SK-N-SH treated with all-trans-retinoic acid at 6 μM for 48 hours (cell line): ENCODE measurements at regions not wholly inside any gene's neighbourhood (a gene's known extent, or its start where the extent isn't known, plus 50 kb on each side); places are given as distances from the start of the nearest gene placed in this dataset.
A peak's percentile ranks its signal among the peaks of the same experiment; 100 is the strongest.

ENCODE experiments used
- CSDC2 ChIP-seq: fragments of 250-450 bp; sonication (Bioruptor Pico); IDR thresholded peaks from 2 replicates; pipeline ENCODE4 v1.5.0; 2020; ENCODE audit warnings: mild to moderate bottlenecking, moderate library complexity
- ISL1 ChIP-seq: fragments of 250-450 bp; sonication (Bioruptor Pico); IDR thresholded peaks from 2 replicates; pipeline ENCODE4 v2.1.2; 2022; ENCODE audit warnings: mild to moderate bottlenecking, moderate library complexity
- ZNF565 ChIP-seq: fragments of 450-650 bp; formaldehyde crosslinking; conservative IDR thresholded peaks from 2 replicates; pipeline ENCODE4 v1.5.0; 2020; ENCODE audit warnings: low read depth, mild to moderate bottlenecking, moderate library complexity
- ZNF8 ChIP-seq: fragments of 450-650 bp; formaldehyde crosslinking; IDR thresholded peaks from 2 replicates; pipeline ENCODE4 v1.5.0; 2020; ENCODE audit warnings: mild to moderate bottlenecking, moderate library complexity
- TF ChIP-seq, protein P1 (sequence below): fragments of 250-450 bp; sonication (Bioruptor Pico); IDR thresholded peaks from 2 replicates; pipeline ENCODE4 v1.5.1; 2020; ENCODE audit warnings: low read depth, mild to moderate bottlenecking, moderate library complexity

DNA sequence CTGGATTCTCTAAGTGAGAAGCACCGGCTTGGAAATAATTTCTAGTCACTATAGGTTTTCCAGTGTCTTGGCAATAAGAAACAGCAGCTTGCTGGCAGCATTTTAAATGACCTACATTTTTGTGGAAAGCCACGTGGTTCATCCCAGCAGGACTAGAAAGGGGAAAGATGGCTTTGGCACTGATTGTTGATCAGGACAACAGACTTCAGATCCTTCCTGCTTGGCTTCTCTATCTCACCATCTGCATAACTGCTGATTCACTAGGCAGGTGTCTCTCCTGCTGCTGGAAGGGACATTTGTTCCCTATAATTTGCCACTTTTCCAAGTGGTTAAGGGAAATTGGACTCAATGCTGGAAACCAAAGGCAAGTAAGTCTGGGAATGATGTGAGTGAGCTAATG lies 131.0 kb downstream of the TTC8 start:
- TF ChIP-seq CSDC2 (CRISPR knock-in tag), result 0 out of 2 replicates have a peak, but pooled peaks have one; percentile 9
- TF ChIP-seq ZNF565 (CRISPR knock-in tag), result no peak
- no peak for TF ChIP-seq ZNF8 (CRISPR knock-in tag)
- no peak for TF ChIP-seq ISL1 (CRISPR knock-in tag)
- TF ChIP-seq, protein P1, sequence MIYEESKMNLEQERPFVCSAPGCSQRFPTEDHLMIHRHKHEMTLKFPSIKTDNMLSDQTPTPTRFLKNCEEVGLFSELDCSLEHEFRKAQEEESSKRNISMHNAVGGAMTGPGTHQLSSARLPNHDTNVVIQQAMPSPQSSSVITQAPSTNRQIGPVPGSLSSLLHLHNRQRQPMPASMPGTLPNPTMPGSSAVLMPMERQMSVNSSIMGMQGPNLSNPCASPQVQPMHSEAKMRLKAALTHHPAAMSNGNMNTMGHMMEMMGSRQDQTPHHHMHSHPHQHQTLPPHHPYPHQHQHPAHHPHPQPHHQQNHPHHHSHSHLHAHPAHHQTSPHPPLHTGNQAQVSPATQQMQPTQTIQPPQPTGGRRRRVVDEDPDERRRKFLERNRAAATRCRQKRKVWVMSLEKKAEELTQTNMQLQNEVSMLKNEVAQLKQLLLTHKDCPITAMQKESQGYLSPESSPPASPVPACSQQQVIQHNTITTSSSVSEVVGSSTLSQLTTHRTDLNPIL (CRISPR knock-in tag), result no peak
